Activated CD8-positive, alpha-beta T cell treated with anti-CD3 and anti-CD28 coated beads for 36 hours (primary cell): ENCODE measurements at regions not wholly inside any gene's neighbourhood (a gene's known extent, or its start where the extent isn't known, plus 50 kb on each side); places are given as distances from the start of the nearest gene placed in this dataset.

ENCODE experiments used
- ATAC-seq: fragments of 200-7000 bp; cut with Tn5 transposase; one replicate; pipeline ENCODE4 v1.10.0; 2021; ENCODE audit warnings: mild to moderate bottlenecking, moderate library complexity
- CTCF ChIA-PET: fragments of 350-600 bp; sonication (Branson Sonifier 250); formaldehyde crosslinking; loops from one replicate; lab custom pipeline; 2021; ENCODE audit warnings: antibody characterized with exemption; lab: Charles Lee
- POLR2A ChIA-PET: fragments of 350-600 bp; sonication (Branson Sonifier 250); formaldehyde crosslinking; loops from one replicate; lab custom pipeline; 2021; ENCODE audit warnings: antibody characterized with exemption; lab: Charles Lee
- DNase-seq: peaks from one replicate; pipeline ENCODE4 v3.0.0-alpha.2; 2020
- H3K27ac Mint-ChIP-seq: one replicate; pipeline ENCODE4 v1.8.0; 2021; ENCODE audit warnings: mild to moderate bottlenecking, mixed read lengths
- H3K27me3 Mint-ChIP-seq: one replicate; pipeline ENCODE4 v1.8.0; 2021; ENCODE audit warnings: mixed read lengths
- H3K36me3 Mint-ChIP-seq: one replicate; pipeline ENCODE4 v1.8.0; 2021; ENCODE audit warnings: low read depth, mixed read lengths
- H3K4me1 Mint-ChIP-seq: one replicate; pipeline ENCODE4 v1.8.0; 2021; ENCODE audit warnings: low read depth, mixed read lengths
- H3K4me3 Mint-ChIP-seq: one replicate; pipeline ENCODE4 v1.8.0; 2021; ENCODE audit warnings: mild to moderate bottlenecking, moderate library complexity, mixed read lengths
- H3K9me3 Mint-ChIP-seq: one replicate; pipeline ENCODE4 v1.8.0; 2021; ENCODE audit warnings: mixed read lengths
- CTCF ChIP-seq: fragments of 200-600 bp; IDR thresholded peaks from one replicate; pipeline ENCODE4 v1.8.0; 2022; ENCODE audit warnings: antibody characterized with exemption, mild to moderate bottlenecking
- intact Hi-C: fragments of 100-400 bp; cut with micrococcal nuclease; formaldehyde crosslinking; loops from one replicate; pipeline ENCODE4 v1.10.0; 2022

GRCh38 chr4:180057299-180057721 lies 2185.9 kb upstream of the TENM3 start:
- POLR2A ChIA-PET = no interaction called here
- intact Hi-C loops = no loop called here
- H3K4me3 Mint-ChIP-seq = no peak overlapping the region

DNA sequence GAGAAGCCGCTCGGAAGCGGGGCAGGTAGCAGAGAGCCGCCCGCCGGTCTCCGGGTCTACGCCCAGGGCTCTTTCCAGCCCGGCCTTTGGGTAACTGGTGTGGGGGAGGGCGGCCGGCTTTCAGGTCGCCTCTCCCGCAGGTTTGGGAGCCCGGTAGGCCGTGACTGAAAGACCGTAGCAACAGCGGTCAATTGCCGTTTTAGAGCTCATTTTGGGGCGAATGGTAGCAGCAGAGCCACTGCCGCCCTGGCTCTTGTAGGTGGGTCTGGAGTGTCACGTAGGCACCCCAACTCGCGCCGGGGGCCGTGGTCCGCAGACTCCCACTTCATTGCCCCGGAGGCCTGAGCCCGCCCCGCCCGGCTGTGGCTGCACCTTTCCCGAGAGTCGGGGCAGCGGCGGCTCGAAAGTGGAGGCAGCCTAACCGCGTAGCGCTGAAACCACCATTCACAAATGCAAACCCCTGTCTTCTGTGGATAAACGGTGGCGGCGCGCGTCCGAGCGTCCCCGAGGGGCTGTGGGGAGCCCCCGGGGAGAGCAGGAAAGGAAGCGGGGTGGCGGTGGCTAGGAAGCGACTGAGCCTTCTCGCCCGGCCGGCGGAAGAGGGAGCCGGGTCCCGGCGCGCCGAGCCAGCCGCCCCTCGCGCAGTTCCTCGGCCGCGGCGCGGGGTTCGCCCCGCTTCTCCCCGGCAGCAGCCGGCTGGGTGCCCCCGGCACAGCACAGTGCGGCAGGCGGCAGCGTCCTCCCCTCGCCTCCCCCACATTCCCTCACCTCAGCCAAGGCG lies 2185.1 kb upstream of the TENM3 start:
- TF ChIP-seq CTCF = no peak
- peaks cover 8% of the 10 kb centered on the region for H3K4me1 Mint-ChIP-seq
- ChIA-PET CTCF (no interaction called here), POLR2A (no interaction called here)
- peak; percentile 12 for DNase-seq
- no peaks in the 10 kb centered on the region for H3K9me3 Mint-ChIP-seq
- peaks cover 41% of the 10 kb centered on the region for H3K27me3 Mint-ChIP-seq
- no peak overlapping the region for H3K27ac Mint-ChIP-seq
- intact Hi-C loops = no loop called here
- no peaks in the 10 kb centered on the region for H3K36me3 Mint-ChIP-seq
- H3K4me3 Mint-ChIP-seq = peak overlapping the region; percentile 32
- peak; percentile 37 for ATAC-seq

More at GRCh38 chr4:180057299-180057721, 2185.9 kb upstream of the TENM3 start:
- Mint-ChIP-seq H3K9me3 (no peaks in the 10 kb centered on the region), H3K27me3 (peaks cover 38% of the 10 kb centered on the region), H3K27ac (no peak overlapping the region), H3K36me3 (no peaks in the 10 kb centered on the region), H3K4me1 (peaks cover 8% of the 10 kb centered on the region)
- no peak for TF ChIP-seq CTCF
- ATAC-seq (no peak), DNase-seq (no peak)
- CTCF ChIA-PET = no interaction called here

DNA sequence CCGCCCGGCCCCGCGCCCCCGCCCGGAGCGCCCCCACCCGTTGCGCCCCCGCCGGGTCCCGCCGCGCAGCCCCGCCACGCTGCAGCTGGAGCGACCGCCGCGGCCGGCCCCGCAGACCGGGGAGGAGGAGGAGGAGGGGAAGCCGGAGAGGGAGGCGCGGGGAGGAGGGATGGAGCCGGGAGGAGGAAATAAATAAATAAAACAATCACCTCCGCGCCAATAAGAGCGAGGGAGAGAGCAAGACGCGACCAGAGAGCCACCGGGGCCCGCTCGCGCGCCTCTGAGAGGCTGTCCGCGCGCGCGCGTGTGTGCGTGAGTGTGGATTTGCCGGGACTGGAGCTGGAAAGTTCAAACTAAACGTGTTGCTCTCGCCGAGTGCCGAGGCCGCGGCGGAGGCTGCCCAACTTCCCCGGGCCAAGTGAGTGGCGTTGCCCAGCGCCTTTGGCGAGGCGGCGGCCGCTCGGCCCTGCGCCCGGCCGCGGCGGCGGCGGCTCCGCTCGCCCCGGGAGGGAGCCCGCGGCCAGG lies 2184.4 kb upstream of the TENM3 start:
- Mint-ChIP-seq H3K9me3 (no peaks in the 10 kb centered on the region), H3K27me3 (peaks cover 41% of the 10 kb centered on the region), H3K4me1 (peaks cover 8% of the 10 kb centered on the region), H3K27ac (no peak overlapping the region), H3K4me3 (peak overlapping the region; percentile 48), H3K36me3 (no peaks in the 10 kb centered on the region)
- DNase-seq (peak; percentile 18), ATAC-seq (peak; percentile 7)
- intact Hi-C loops = no loop called here
- ChIA-PET CTCF (no interaction called here), POLR2A (no interaction called here)
- TF ChIP-seq CTCF = no peak

GRCh38 chr4:180059216-180059881 lies 2183.9 kb upstream of the TENM3 start:
- Mint-ChIP-seq H3K27me3 (peaks cover 41% of the 10 kb centered on the region), H3K36me3 (no peaks in the 10 kb centered on the region), H3K4me3 (peak overlapping the region; percentile 48), H3K9me3 (no peaks in the 10 kb centered on the region), H3K4me1 (peaks cover 8% of the 10 kb centered on the region), H3K27ac (no peak overlapping the region)
- POLR2A ChIA-PET = no interaction called here
- intact Hi-C loops = no loop called here
- DNase-seq = no peak
- no peak for ATAC-seq
- CTCF ChIA-PET = no interaction called here
- TF ChIP-seq CTCF = no peak
